Epithelial cell of proximal tubule (primary cell): ENCODE measurements at regions not wholly inside any gene's neighbourhood (a gene's known extent, or its start where the extent isn't known, plus 50 kb on each side); places are given as distances from the start of the nearest gene placed in this dataset.
"Not testable (repeated sequence)": the region's sequence is repeated elsewhere in the genome, so short reads cannot be mapped to it uniquely, and the experiment has no call there.

Experiments used
- DNase-seq: peaks from one replicate; pipeline ENCODE4 v3.0.0-alpha.2; 2011; ENCODE audit warnings: low read depth
- H3K4me3 ChIP-seq: 2 replicates; pipeline ENCODE4 v1.5.1; 2011; ENCODE audit warnings: low read depth, mild to moderate bottlenecking, low read length
- CTCF ChIP-seq: conservative IDR thresholded peaks from 2 replicates; pipeline ENCODE4 v1.5.1; 2012; ENCODE audit warnings: low read depth, mild to moderate bottlenecking, low read length

GRCh38 chr14:84323978-84324377 is 1206.0 kb upstream of the FLRT2 start:
- no peak for TF ChIP-seq CTCF
- no peak for DNase-seq

GRCh38 chr14:84336433-84336832 is 1193.5 kb upstream of the FLRT2 start:
- TF ChIP-seq CTCF, result no peak
- no peak for DNase-seq
- H3K4me3 ChIP-seq, result no peak overlapping the region

More at GRCh38 chr14:84323978-84324377, 1206.0 kb upstream of the FLRT2 start:
- no peak overlapping the region for H3K4me3 ChIP-seq

- DNase-seq, result no peak
- H3K4me3 ChIP-seq, result no peak overlapping the region
- no peak for TF ChIP-seq CTCF
Measured at GRCh38 chr14:84340938-84341337, 1189.0 kb upstream of the FLRT2 start.

GRCh38 chr14:84341867-84342266 is 1188.1 kb upstream of the FLRT2 start:
- not testable (repeated sequence) for DNase-seq, H3K4me3 ChIP-seq

GRCh38 chr14:84343656-84344055 is 1186.3 kb upstream of the FLRT2 start:
- TF ChIP-seq CTCF, result no peak
- H3K4me3 ChIP-seq, result no peak overlapping the region
- no peak for DNase-seq

GRCh38 chr14:84351646-84352045 is 1178.3 kb upstream of the FLRT2 start:
- H3K4me3 ChIP-seq, result no peak overlapping the region
- DNase-seq, result no peak
- TF ChIP-seq CTCF, result no peak

GRCh38 chr14:84361476-84361875 is 1168.5 kb upstream of the FLRT2 start:
- DNase-seq, result no peak
- H3K4me3 ChIP-seq, result no peak overlapping the region
- no peak for TF ChIP-seq CTCF

- no peak for TF ChIP-seq CTCF
Measured at GRCh38 chr14:84375235-84375634, 1154.7 kb upstream of the FLRT2 start.

More at GRCh38 chr14:84375235-84375634, 1154.7 kb upstream of the FLRT2 start:
- no peak for DNase-seq
- no peak overlapping the region for H3K4me3 ChIP-seq
